Suprapubic skin (tissue), 4 donors: ENCODE measurements at regions not wholly inside any gene's neighbourhood (a gene's known extent, or its start where the extent isn't known, plus 50 kb on each side); places are given as distances from the start of the nearest gene placed in this dataset.

Experiments used
- DNase-seq, 2 donors: peaks; one replicate each; pipeline ENCODE4 v3.0.0-alpha.2; 2019; ENCODE audit warnings: low spot score in 2 of 2
- H3K27ac ChIP-seq: fragments of 200-600 bp; sonication (generic); one replicate; pipeline ENCODE4 v1.5.1; 2019
- H3K27me3 ChIP-seq: fragments of 200-600 bp; sonication (generic); one replicate; pipeline ENCODE4 v1.5.1; 2019
- H3K36me3 ChIP-seq: fragments of 200-600 bp; sonication (generic); one replicate; pipeline ENCODE4 v1.5.1; 2019
- H3K4me1 ChIP-seq: fragments of 200-600 bp; sonication (generic); one replicate; pipeline ENCODE4 v1.5.1; 2019
- H3K4me3 ChIP-seq: fragments of 200-600 bp; sonication (generic); one replicate; pipeline ENCODE4 v1.5.1; 2019; ENCODE audit warnings: mild to moderate bottlenecking
- H3K9me3 ChIP-seq: fragments of 200-600 bp; sonication (generic); one replicate; pipeline ENCODE4 v1.5.1; 2019
- CTCF ChIP-seq, 2 donors: fragments of 200-600 bp in 1 of 2; fragments of 450-650 bp in 1 of 2; sonication (generic) in 1 of 2; IDR thresholded peaks; one replicate each; pipeline ENCODE4 v1.5.1; 2016 to 2019; ENCODE audit warnings: antibody characterized with exemption in 2 of 2, mild to moderate bottlenecking in 1 of 2, moderate library complexity in 1 of 2
- EP300 ChIP-seq: sonication (generic); formaldehyde crosslinking; IDR thresholded peaks from one replicate; pipeline ENCODE4 v1.6.1; 2017; ENCODE audit warnings: antibody characterized with exemption
- POLR2A ChIP-seq, 2 donors: fragments of 450-650 bp; IDR thresholded peaks; one replicate each; pipeline ENCODE4 v1.6.1; 2017; ENCODE audit warnings: antibody characterized with exemption in 2 of 2, mild to moderate bottlenecking in 2 of 2, moderate library complexity in 2 of 2
- POLR2AphosphoS5 ChIP-seq, 3 donors: sonication (generic); formaldehyde crosslinking; IDR thresholded peaks; one replicate each; pipeline ENCODE4 v1.6.1; 2017; ENCODE audit warnings: antibody characterized with exemption in 3 of 3
- WGBS: methylation state at CpG from one replicate; pipeline ENCODE4 v1.1.5; 2018; 5-methylcytosine and 5-hydroxymethylcytosine counted together

GRCh38 chr18:59085126-59085794, 54.4 kb upstream of the SEC11C start:
- no peak for DNase-seq
- no peaks in the 10 kb centered on the region for H3K9me3 ChIP-seq
- no peaks in the 10 kb centered on the region for H3K36me3 ChIP-seq
- no peak overlapping the region for H3K27ac ChIP-seq
- no peaks in the 10 kb centered on the region for H3K4me1 ChIP-seq
- H3K27me3 ChIP-seq = peaks cover 12% of the 10 kb centered on the region
- no peak for TF ChIP-seq EP300
- no peak for TF ChIP-seq CTCF (IDR thresholded peaks at IDR 0.05)
- TF ChIP-seq POLR2AphosphoS5 (IDR thresholded peaks at IDR 0.05) = no peak
- WGBS = 89% methylated on average over 2 of the region's 3 CpGs
- H3K4me3 ChIP-seq = no peak overlapping the region

GRCh38 chr18:59085797-59086196, 53.9 kb upstream of the SEC11C start:
- TF ChIP-seq POLR2AphosphoS5 (IDR thresholded peaks at IDR 0.05) (no peak), CTCF (IDR thresholded peaks at IDR 0.05) (no peak), POLR2A (IDR thresholded peaks at IDR 0.05) (no peak), EP300 (no peak)
- H3K27ac ChIP-seq = no peak overlapping the region
- H3K4me3 ChIP-seq = no peak overlapping the region
- no peaks in the 10 kb centered on the region for H3K4me1 ChIP-seq
- H3K9me3 ChIP-seq = no peaks in the 10 kb centered on the region
- no peak for DNase-seq
- H3K36me3 ChIP-seq = no peaks in the 10 kb centered on the region
- peaks cover 12% of the 10 kb centered on the region for H3K27me3 ChIP-seq
- WGBS = 89% methylated on average over 1 of the region's 1 CpG

- Histone ChIP-seq H3K9me3 (no peaks in the 10 kb centered on the region), H3K36me3 (no peaks in the 10 kb centered on the region), H3K27ac (no peak overlapping the region), H3K27me3 (peaks cover 12% of the 10 kb centered on the region), H3K4me1 (no peaks in the 10 kb centered on the region), H3K4me3 (no peak overlapping the region)
- no peak for DNase-seq
- TF ChIP-seq CTCF (IDR thresholded peaks at IDR 0.05) = no peak
- no peak for TF ChIP-seq EP300
- no peak for TF ChIP-seq POLR2AphosphoS5 (IDR thresholded peaks at IDR 0.05)
- no peak for TF ChIP-seq POLR2A (IDR thresholded peaks at IDR 0.05)
- WGBS = 67% methylated on average over 4 of the region's 4 CpGs
Observed at GRCh38 chr18:59086522-59086921, 53.2 kb upstream of the SEC11C start.

- 59% methylated on average over 3 of the region's 3 CpGs for WGBS
- TF ChIP-seq CTCF (IDR thresholded peaks at IDR 0.05) (no peak), EP300 (no peak), POLR2A (IDR thresholded peaks at IDR 0.05) (no peak), POLR2AphosphoS5 (IDR thresholded peaks at IDR 0.05) (no peak)
Observed at GRCh38 chr18:59087391-59087790, 52.3 kb upstream of the SEC11C start.

More at GRCh38 chr18:59087391-59087790, 52.3 kb upstream of the SEC11C start:
- Histone ChIP-seq H3K9me3 (no peaks in the 10 kb centered on the region), H3K27me3 (peaks cover 12% of the 10 kb centered on the region), H3K36me3 (no peaks in the 10 kb centered on the region), H3K27ac (no peak overlapping the region), H3K4me1 (no peaks in the 10 kb centered on the region), H3K4me3 (no peak overlapping the region)
- DNase-seq = no peak
